Muscle of leg (tissue), 3 donors: ENCODE measurements at regions not wholly inside any gene's neighbourhood (a gene's known extent, or its start where the extent isn't known, plus 50 kb on each side); places are given as distances from the start of the nearest gene placed in this dataset.

ENCODE experiments used
- DNase-seq: peaks from one replicate; pipeline ENCODE4 v3.0.0; 2013
- H3K27ac ChIP-seq: one replicate; pipeline ENCODE4 v1.5.1; 2013; ENCODE audit warnings: mild to moderate bottlenecking, low read length, control low read depth
- H3K27me3 ChIP-seq: one replicate; pipeline ENCODE4 v1.6.1; 2013; ENCODE audit warnings: low read length; ENCODE audit not compliant: control insufficient read depth, insufficient read depth
- H3K36me3 ChIP-seq: one replicate; pipeline ENCODE4 v1.6.1; 2013; ENCODE audit warnings: low read length; ENCODE audit not compliant: control insufficient read depth, insufficient read depth
- H3K4me1 ChIP-seq: one replicate; pipeline ENCODE4 v1.6.1; 2013; ENCODE audit warnings: low read length; ENCODE audit not compliant: control insufficient read depth, insufficient read depth
- H3K4me3 ChIP-seq: one replicate; pipeline ENCODE4 v1.5.1; 2013; ENCODE audit warnings: low read length, control low read depth
- H3K9me3 ChIP-seq: replicated peaks from 2 replicates; pipeline ENCODE4 v1.6.1; 2013; ENCODE audit warnings: low read depth, low read length; ENCODE audit not compliant: control insufficient read depth
- WGBS: methylation state at CpG from one replicate; pipeline ENCODE4 v1.1.5; 2013; ENCODE audit warnings: missing lambda C conversion rate; ENCODE audit not compliant: insufficient coverage; 5-methylcytosine and 5-hydroxymethylcytosine counted together

GRCh38 chr3:23676093-23676492, 129.7 kb upstream of the UBE2E1 start:
- Histone ChIP-seq H3K27ac (no peak overlapping the region), H3K4me3 (no peak overlapping the region), H3K4me1 (peaks cover 3% of the 10 kb centered on the region), H3K27me3 (peaks cover 15% of the 10 kb centered on the region), H3K9me3 (no peaks in the 10 kb centered on the region), H3K36me3 (no peaks in the 10 kb centered on the region)
- no CpG with 5 or more reads among the region's 1 CpG for WGBS
- DNase-seq, result no peak

DNA sequence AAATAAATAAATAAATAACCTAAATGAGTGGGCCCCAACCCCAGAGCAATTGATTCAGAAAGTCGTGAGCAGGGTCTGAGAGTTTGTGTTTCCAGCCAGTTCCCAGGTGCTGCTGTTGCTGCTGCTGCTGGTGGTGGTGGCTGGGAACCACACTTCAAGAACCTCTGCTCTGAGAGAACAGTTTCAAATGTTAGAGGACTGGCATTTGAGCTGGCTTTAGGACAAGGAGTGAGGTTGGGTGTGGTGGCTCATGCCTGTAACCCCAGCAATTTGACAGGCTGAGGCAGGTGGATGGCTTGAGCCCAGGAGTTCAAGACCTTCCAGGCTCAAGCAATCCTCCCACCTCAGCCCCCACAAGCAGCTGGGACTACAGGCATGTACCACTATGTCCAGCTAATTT, 123.1 kb upstream of the UBE2E1 start:
- H3K27ac ChIP-seq, result no peak overlapping the region
- H3K4me3 ChIP-seq, result no peak overlapping the region
- H3K36me3 ChIP-seq, result no peaks in the 10 kb centered on the region
- DNase-seq, result peak; percentile 48
- no CpG with 5 or more reads among the region's 1 CpG for WGBS
- peaks cover 16% of the 10 kb centered on the region for H3K4me1 ChIP-seq
- H3K27me3 ChIP-seq, result no peaks in the 10 kb centered on the region
- H3K9me3 ChIP-seq, result no peaks in the 10 kb centered on the region

- Histone ChIP-seq H3K4me1 (peaks cover 16% of the 10 kb centered on the region), H3K27ac (peak overlapping the region; percentile 63)
- WGBS, result 50% methylated on average over 1 of the region's 9 CpGs
Measured at GRCh38 chr3:23685541-23686258, 120.1 kb upstream of the UBE2E1 start.

GRCh38 chr3:23686519-23686918, 119.2 kb upstream of the UBE2E1 start:
- peaks cover 16% of the 10 kb centered on the region for H3K4me1 ChIP-seq
- 21% methylated on average over 3 of the region's 3 CpGs for WGBS

More at GRCh38 chr3:23685541-23686258, 120.1 kb upstream of the UBE2E1 start:
- peaks cover 4% of the 10 kb centered on the region for H3K9me3 ChIP-seq
- peak; percentile 91 for DNase-seq
- H3K4me3 ChIP-seq, result no peak overlapping the region
- no peaks in the 10 kb centered on the region for H3K36me3 ChIP-seq
- no peaks in the 10 kb centered on the region for H3K27me3 ChIP-seq

GRCh38 chr3:23691357-23691895, 114.3 kb upstream of the UBE2E1 start:
- no CpG with 5 or more reads among the region's 5 CpGs for WGBS
- H3K27me3 ChIP-seq, result peaks cover 2% of the 10 kb centered on the region
- no peaks in the 10 kb centered on the region for H3K36me3 ChIP-seq
- no peak overlapping the region for H3K4me3 ChIP-seq
- no peak overlapping the region for H3K27ac ChIP-seq
- no peak for DNase-seq
- H3K4me1 ChIP-seq, result peaks cover 7% of the 10 kb centered on the region
- H3K9me3 ChIP-seq, result peaks cover 4% of the 10 kb centered on the region

More at GRCh38 chr3:23686519-23686918, 119.2 kb upstream of the UBE2E1 start:
- no peak overlapping the region for H3K4me3 ChIP-seq
- no peak for DNase-seq
- H3K36me3 ChIP-seq, result no peaks in the 10 kb centered on the region
- H3K27me3 ChIP-seq, result no peaks in the 10 kb centered on the region
- H3K9me3 ChIP-seq, result peaks cover 4% of the 10 kb centered on the region
- H3K27ac ChIP-seq, result peak overlapping the region; percentile 63

- Histone ChIP-seq H3K27ac (no peak overlapping the region), H3K9me3 (no peaks in the 10 kb centered on the region), H3K27me3 (peaks cover 2% of the 10 kb centered on the region), H3K4me3 (no peak overlapping the region), H3K4me1 (no peaks in the 10 kb centered on the region), H3K36me3 (no peaks in the 10 kb centered on the region)
- 60% methylated on average over 1 of the region's 2 CpGs for WGBS
- DNase-seq, result no peak
Measured at GRCh38 chr3:23696842-23697241, 108.9 kb upstream of the UBE2E1 start.

- peaks cover 2% of the 10 kb centered on the region for H3K27me3 ChIP-seq
- H3K27ac ChIP-seq, result no peak overlapping the region
- H3K9me3 ChIP-seq, result no peaks in the 10 kb centered on the region
- H3K4me1 ChIP-seq, result no peaks in the 10 kb centered on the region
- H3K36me3 ChIP-seq, result no peaks in the 10 kb centered on the region
- H3K4me3 ChIP-seq, result no peak overlapping the region
- 40% methylated on average over 4 of the region's 9 CpGs for WGBS
- no peak for DNase-seq
Measured at GRCh38 chr3:23697416-23697815, 108.3 kb upstream of the UBE2E1 start.

- no peaks in the 10 kb centered on the region for H3K36me3 ChIP-seq
- no peak overlapping the region for H3K4me3 ChIP-seq
- WGBS, result no CpG with 5 or more reads among the region's 2 CpGs
Measured at GRCh38 chr3:23698652-23699313, 107.0 kb upstream of the UBE2E1 start.

DNA sequence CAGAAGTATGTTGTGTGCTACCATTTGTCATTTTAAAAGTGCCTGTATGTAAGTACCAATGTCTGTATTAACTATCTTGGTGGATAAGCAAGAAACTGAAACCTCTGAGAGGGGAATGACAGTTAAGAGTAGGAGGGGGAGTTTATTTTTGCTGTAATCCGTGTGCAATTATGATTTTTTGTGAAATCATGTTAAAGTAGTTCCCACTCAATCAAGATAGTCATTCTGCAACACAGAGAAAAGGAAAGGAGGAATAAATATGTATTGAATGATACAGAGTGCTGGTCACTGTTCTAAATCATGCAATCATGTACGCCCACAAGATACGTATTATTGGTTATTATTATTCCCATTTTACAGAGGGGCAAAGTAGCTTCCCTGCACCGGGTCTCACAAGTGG, 105.1 kb upstream of the UBE2E1 start:
- Histone ChIP-seq H3K4me1 (no peaks in the 10 kb centered on the region), H3K9me3 (no peaks in the 10 kb centered on the region), H3K27me3 (no peaks in the 10 kb centered on the region), H3K4me3 (no peak overlapping the region), H3K27ac (no peak overlapping the region), H3K36me3 (no peaks in the 10 kb centered on the region)
- no peak for DNase-seq
- WGBS, result 83% methylated on average over 1 of the region's 4 CpGs

More at GRCh38 chr3:23698652-23699313, 107.0 kb upstream of the UBE2E1 start:
- Histone ChIP-seq H3K9me3 (no peaks in the 10 kb centered on the region), H3K4me1 (no peaks in the 10 kb centered on the region), H3K27me3 (no peaks in the 10 kb centered on the region), H3K27ac (no peak overlapping the region)
- DNase-seq, result no peak

GRCh38 chr3:23701716-23702597, 103.8 kb upstream of the UBE2E1 start:
- peak; percentile 73 for DNase-seq
- Histone ChIP-seq H3K4me3 (no peak overlapping the region), H3K4me1 (no peaks in the 10 kb centered on the region), H3K9me3 (no peaks in the 10 kb centered on the region), H3K27ac (no peak overlapping the region), H3K27me3 (no peaks in the 10 kb centered on the region), H3K36me3 (no peaks in the 10 kb centered on the region)
- WGBS, result 8% methylated on average over 7 of the region's 9 CpGs
